Common myeloid progenitor, CD34-positive (primary cell): ENCODE measurements at regions not wholly inside any gene's neighbourhood (a gene's known extent, or its start where the extent isn't known, plus 50 kb on each side); places are given as distances from the start of the nearest gene placed in this dataset.

Experiments used
- CTCF ChIA-PET: fragments of 350-600 bp; sonication (Branson Sonifier 250); formaldehyde crosslinking; loops from one replicate; lab custom pipeline; 2021; ENCODE audit warnings: antibody characterized with exemption; lab: Charles Lee
- POLR2A ChIA-PET: fragments of 350-600 bp; sonication (Branson Sonifier 250); formaldehyde crosslinking; loops from one replicate; lab custom pipeline; 2021; ENCODE audit warnings: antibody characterized with exemption; lab: Charles Lee
- DNase-seq, 3 donors: peaks; one replicate each; pipeline versions ENCODE4 v3.0.0 to v3.0.0-alpha.2; 2013
- H3K27ac ChIP-seq, 2 experiments: 1 replicate in 1 of 2; 2 replicates in 1 of 2; pipeline ENCODE4 v1.7.0; 2013; ENCODE audit warnings: inconsistent platforms in 2 of 2, low read length in 2 of 2, mild to moderate bottlenecking in 2 of 2, low read depth in 1 of 2, moderate library complexity in 1 of 2; ENCODE audit not compliant: severe bottlenecking in 2 of 2, insufficient read depth in 1 of 2, poor library complexity in 1 of 2
- H3K27me3 ChIP-seq, 5 experiments: replicated peaks in 2 of 5; 1 replicate in 3 of 5; 2 replicates in 2 of 5; pipeline versions ENCODE4 v1.6.1 to v1.7.0; 2013; ENCODE audit warnings: low read length in 4 of 5, mild to moderate bottlenecking in 2 of 5, moderate library complexity in 2 of 5, inconsistent platforms in 1 of 5; ENCODE audit not compliant: insufficient read depth in 5 of 5, control insufficient read depth in 4 of 5
- H3K36me3 ChIP-seq, 4 experiments: 1 replicate in 2 of 4; 2 replicates in 2 of 4; pipeline versions ENCODE4 v1.6.1 to v1.7.0; 2013; ENCODE audit warnings: low read length in 3 of 4, control low read depth in 1 of 4, mild to moderate bottlenecking in 1 of 4; ENCODE audit not compliant: control insufficient read depth in 4 of 4, insufficient read depth in 4 of 4
- H3K4me1 ChIP-seq, 4 experiments: 1 replicate in 3 of 4; 2 replicates in 1 of 4; pipeline versions ENCODE4 v1.6.1 to v1.7.1; 2013; ENCODE audit warnings: low read length in 3 of 4, mild to moderate bottlenecking in 3 of 4, control low read depth in 1 of 4, inconsistent platforms in 1 of 4, moderate library complexity in 1 of 4; ENCODE audit not compliant: control insufficient read depth in 4 of 4, insufficient read depth in 4 of 4; ENCODE audit errors: control extremely low read depth in 1 of 4
- H3K4me3 ChIP-seq, 7 experiments: 1 replicate in 4 of 7; 2 replicates in 3 of 7; pipeline versions ENCODE4 v1.5.1 to v1.7.0; 2013; ENCODE audit warnings: mild to moderate bottlenecking in 7 of 7, low read length in 6 of 7, moderate library complexity in 6 of 7, inconsistent platforms in 2 of 7, low read depth in 2 of 7, control low read depth in 1 of 7; ENCODE audit not compliant: insufficient read depth in 4 of 7, control insufficient read depth in 1 of 7; ENCODE audit errors: extremely low read depth in 1 of 7
- H3K9me3 ChIP-seq, 5 experiments: 1 replicate in 4 of 5; 2 replicates in 1 of 5; pipeline versions ENCODE4 v1.6.1 to v1.7.1; 2013; ENCODE audit warnings: low read length in 4 of 5, mild to moderate bottlenecking in 2 of 5, inconsistent platforms in 1 of 5, low read depth in 1 of 5, moderate library complexity in 1 of 5; ENCODE audit not compliant: control insufficient read depth in 4 of 5, insufficient read depth in 2 of 5; ENCODE audit errors: control extremely low read depth in 1 of 5
- WGBS: methylation state at CpG from one replicate; pipeline ENCODE4 v1.1.5; 2013; ENCODE audit not compliant: insufficient coverage; 5-methylcytosine and 5-hydroxymethylcytosine counted together

DNA sequence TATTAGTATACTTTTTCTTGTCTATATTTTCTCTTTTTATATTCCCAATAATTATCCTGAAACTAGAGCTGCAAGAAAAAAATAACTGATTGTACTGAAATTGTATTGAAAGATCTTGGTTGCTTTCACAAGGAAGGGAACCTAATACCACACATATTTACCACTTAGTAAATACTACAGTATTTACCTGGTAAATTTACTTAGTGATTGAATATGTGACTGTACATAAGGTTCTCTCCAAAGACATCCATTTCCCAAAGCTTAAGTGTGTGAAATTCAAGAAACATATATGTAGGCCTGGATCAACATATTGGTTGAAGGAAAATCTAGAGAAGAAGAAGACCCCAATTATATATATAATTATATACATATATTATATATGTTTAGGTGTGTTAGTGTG lies 1272.7 kb downstream of the C4orf33 start:
- Histone ChIP-seq H3K36me3 (no peaks in the 10 kb centered on the region), H3K4me1 (peaks cover 0 to 4% (median 0%) of the 10 kb centered on the region in 4 experiments), H3K4me3 (no peak overlapping the region), H3K27ac (no peak overlapping the region), H3K9me3 (no peaks in the 10 kb centered on the region), H3K27me3 (no peaks in the 10 kb centered on the region)
- POLR2A ChIA-PET: no interaction called here
- no peak for DNase-seq
- CTCF ChIA-PET: no interaction called here

DNA sequence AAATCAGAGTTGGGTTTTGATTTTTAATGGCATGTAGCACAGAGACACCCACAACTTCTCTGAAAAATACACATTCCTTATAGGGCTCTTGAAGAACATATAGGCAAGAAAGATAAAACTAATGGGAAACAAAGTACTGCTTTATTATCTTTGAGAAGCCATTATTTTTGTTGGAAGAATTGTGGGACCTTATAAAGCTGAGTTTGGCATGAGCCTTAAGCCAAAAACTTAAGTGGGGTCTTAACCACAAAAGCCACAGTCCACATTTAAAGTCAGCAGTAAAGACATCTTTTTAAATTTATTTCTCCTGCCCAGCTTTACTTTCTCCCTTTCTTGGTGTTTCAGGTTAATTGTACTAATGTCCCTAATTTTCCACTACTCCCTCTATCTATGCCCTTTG lies 1297.3 kb downstream of the C4orf33 start:
- H3K27me3 ChIP-seq: no peaks in the 10 kb centered on the region
- no peak overlapping the region for H3K27ac ChIP-seq
- ChIA-PET CTCF (no interaction called here), POLR2A (no interaction called here)
- no peak for DNase-seq
- H3K4me3 ChIP-seq: no peak overlapping the region
- peaks cover 0 to 2% (median 0%) of the 10 kb centered on the region in 5 experiments for H3K9me3 ChIP-seq
- no peaks in the 10 kb centered on the region for H3K4me1 ChIP-seq
- H3K36me3 ChIP-seq: no peaks in the 10 kb centered on the region

DNA sequence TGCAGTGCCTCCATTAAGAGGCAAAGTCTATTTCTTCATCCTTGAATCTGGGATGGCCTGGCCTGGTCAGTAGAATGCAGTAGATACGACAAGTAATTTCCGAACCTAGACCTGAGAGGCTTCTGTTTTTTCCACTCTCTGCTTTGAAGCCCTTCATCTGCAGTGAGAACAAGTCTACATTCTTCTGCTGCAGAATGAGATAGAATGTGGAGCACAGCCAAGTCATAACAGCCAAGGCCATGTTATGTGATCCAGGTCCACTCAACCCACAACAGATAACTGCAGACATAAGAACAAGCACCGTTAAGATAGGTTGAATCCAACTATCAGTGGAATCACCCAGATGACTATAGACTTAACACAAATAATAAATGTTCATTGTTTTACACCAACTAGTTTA lies 1297.7 kb downstream of the C4orf33 start:
- H3K4me3 ChIP-seq: no peak overlapping the region
- no peak overlapping the region for H3K27ac ChIP-seq
- peaks cover 0 to 2% (median 0%) of the 10 kb centered on the region in 5 experiments for H3K9me3 ChIP-seq
- 100% methylated on average over 2 of the region's 3 CpGs for WGBS
- CTCF ChIA-PET: no interaction called here
- no peaks in the 10 kb centered on the region for H3K27me3 ChIP-seq
- DNase-seq: no peak
- no peaks in the 10 kb centered on the region for H3K4me1 ChIP-seq
- no peaks in the 10 kb centered on the region for H3K36me3 ChIP-seq
- POLR2A ChIA-PET: no interaction called here

DNA sequence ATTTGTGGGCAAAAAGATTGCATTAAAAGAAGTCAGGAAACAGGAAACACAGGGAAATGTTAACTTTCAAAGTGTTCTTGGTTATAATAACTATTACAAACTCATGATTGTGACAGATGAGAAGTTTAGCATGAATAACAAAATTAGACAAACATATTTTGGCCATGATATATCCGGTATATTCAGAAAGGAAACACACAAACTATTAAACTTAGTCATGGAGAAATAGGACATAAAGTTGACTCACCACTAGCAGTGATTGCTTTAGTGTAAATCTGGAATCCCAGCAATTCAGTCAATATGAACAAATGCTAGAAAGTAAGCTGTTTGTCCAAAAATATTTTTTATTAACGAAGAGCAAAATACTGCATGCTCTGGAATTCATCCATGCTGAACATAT lies 1299.9 kb downstream of the C4orf33 start:
- Histone ChIP-seq H3K4me3 (no peak overlapping the region), H3K27me3 (no peaks in the 10 kb centered on the region), H3K36me3 (no peaks in the 10 kb centered on the region), H3K9me3 (peaks cover 0 to 2% (median 0%) of the 10 kb centered on the region in 5 experiments), H3K27ac (no peak overlapping the region), H3K4me1 (no peaks in the 10 kb centered on the region)
- WGBS: 83% methylated on average over 1 of the region's 2 CpGs
- CTCF ChIA-PET: no interaction called here
- POLR2A ChIA-PET: no interaction called here
- no peak for DNase-seq

DNA sequence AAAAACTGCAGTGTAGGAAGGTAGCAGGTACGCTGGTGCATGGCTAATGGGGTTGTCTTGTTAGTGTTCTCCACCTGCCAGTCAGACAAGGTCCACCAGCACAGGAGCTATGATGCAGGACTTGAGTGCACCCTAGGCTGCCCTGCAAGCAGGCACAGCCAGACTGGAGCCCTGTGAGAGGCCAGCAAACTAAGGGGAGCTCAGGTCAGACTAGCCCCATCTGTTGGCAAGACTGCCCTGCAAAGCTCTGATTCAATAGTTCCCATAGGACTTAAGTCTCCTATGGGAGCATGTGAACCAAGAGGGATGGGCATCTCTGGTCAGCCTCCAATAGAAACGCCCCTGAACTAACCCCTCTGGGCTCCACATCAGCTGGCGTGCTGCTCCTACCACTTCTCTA lies 1307.3 kb downstream of the C4orf33 start:
- POLR2A ChIA-PET: no interaction called here
- CTCF ChIA-PET: no interaction called here
- Histone ChIP-seq H3K4me1 (no peaks in the 10 kb centered on the region), H3K9me3 (no peaks in the 10 kb centered on the region), H3K27me3 (no peaks in the 10 kb centered on the region), H3K27ac (no peak overlapping the region), H3K4me3 (no peak overlapping the region), H3K36me3 (no peaks in the 10 kb centered on the region)
- 86% methylated on average over 2 of the region's 3 CpGs for WGBS
- no peak for DNase-seq

DNA sequence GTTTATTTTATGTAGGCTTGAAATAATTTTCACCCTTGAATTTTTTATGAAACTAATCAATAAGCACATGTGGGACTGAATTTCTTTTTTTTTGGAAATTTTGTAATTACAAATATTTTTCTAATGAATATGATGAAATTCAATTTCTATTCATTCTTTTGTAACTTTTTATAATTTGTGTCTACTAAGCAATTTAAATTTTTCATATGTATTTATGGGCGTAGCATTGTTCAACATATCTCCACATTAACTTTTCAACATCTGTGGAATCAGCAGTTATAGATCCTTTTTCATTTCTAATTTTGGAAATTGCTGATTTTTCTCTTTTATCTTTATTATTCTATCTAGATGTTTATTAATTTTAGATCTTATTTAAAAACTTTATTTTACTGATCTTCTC lies 1320.3 kb downstream of the C4orf33 start:
- Histone ChIP-seq H3K36me3 (no peaks in the 10 kb centered on the region), H3K9me3 (peaks cover 0 to 1% (median 0%) of the 10 kb centered on the region in 5 experiments), H3K27ac (no peak overlapping the region), H3K27me3 (no peaks in the 10 kb centered on the region), H3K4me3 (no peak overlapping the region), H3K4me1 (no peaks in the 10 kb centered on the region)
- no peak for DNase-seq
- ChIA-PET POLR2A (no interaction called here), CTCF (no interaction called here)
- WGBS: no CpG with 5 or more reads among the region's 1 CpG

DNA sequence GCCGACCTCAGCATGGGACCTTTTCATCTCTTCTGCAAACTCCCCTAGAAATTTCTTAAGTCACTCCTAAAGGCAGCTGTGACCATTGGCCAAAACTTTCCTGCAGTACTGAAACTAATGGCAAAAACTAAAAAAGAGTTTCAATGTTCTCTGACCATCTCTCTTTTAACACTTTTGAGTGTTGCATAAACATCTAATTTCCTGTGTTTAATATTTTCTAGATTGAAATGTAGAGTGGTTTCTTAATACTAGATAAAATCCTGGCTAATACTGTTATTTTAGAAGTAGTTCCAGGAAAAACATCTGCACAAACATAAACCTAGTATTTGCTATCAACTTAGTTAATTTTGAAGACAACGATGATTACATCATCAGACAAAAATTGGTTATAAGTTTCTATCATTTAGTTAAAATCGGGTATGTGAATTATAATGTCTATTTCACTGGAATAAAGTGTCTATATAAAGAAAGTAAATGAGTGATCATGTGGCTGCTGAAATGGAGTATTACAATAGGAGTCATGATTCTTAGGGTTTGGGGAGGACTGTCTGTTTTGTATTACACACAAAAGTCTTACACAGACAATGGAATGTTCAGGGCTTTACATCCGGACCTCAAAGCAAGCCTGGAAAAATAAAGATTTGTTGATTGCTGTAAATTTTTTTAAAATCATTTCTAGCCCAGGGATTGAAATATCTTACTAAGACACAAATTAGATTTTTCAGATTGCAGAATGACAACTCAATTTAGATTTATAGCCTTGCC lies 1323.4 kb downstream of the C4orf33 start:
- no peak for DNase-seq
- Histone ChIP-seq H3K4me3 (no peak overlapping the region), H3K27ac (no peak overlapping the region), H3K36me3 (no peaks in the 10 kb centered on the region), H3K4me1 (peaks cover 0 to 8% (median 0%) of the 10 kb centered on the region in 4 experiments), H3K27me3 (no peaks in the 10 kb centered on the region), H3K9me3 (no peaks in the 10 kb centered on the region)
- POLR2A ChIA-PET: no interaction called here
- WGBS: no CpG with 5 or more reads among the region's 4 CpGs
- CTCF ChIA-PET: no interaction called here
